ENCODE measurements at regions not wholly inside any gene's neighbourhood (a gene's known extent, or its start where the extent isn't known, plus 50 kb on each side); places are given as distances from the start of the nearest gene placed in this dataset.
"Not testable (repeated sequence)": the region's sequence is repeated elsewhere in the genome, so short reads cannot be mapped to it uniquely, and the experiment has no call there.

DNA sequence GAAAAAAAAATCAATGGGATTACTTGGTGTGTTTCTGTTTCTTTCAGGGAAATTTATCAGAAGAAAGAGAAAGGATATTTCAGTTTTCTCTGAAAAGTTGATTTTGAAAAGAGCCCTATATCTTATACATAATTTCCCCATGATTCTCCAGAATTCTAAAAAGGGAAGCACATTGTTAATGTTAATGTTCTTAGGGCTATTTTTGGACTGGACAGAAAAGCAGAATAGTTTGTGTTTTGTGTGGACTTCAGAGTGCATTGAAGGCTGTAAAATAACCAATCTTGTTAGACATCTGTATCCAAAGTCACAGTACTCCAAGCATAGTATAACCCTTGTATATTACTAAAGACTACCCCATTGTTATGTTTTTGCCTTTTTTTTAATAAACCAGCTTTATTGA lies 130.3 kb downstream of the SEPTIN7 start:
- TF ChIP-seq, protein P1, sequence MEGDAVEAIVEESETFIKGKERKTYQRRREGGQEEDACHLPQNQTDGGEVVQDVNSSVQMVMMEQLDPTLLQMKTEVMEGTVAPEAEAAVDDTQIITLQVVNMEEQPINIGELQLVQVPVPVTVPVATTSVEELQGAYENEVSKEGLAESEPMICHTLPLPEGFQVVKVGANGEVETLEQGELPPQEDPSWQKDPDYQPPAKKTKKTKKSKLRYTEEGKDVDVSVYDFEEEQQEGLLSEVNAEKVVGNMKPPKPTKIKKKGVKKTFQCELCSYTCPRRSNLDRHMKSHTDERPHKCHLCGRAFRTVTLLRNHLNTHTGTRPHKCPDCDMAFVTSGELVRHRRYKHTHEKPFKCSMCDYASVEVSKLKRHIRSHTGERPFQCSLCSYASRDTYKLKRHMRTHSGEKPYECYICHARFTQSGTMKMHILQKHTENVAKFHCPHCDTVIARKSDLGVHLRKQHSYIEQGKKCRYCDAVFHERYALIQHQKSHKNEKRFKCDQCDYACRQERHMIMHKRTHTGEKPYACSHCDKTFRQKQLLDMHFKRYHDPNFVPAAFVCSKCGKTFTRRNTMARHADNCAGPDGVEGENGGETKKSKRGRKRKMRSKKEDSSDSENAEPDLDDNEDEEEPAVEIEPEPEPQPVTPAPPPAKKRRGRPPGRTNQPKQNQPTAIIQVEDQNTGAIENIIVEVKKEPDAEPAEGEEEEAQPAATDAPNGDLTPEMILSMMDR (IDR thresholded peaks at IDR 0.05; ENCODE audit: low read depth, low read length): not testable (repeated sequence)
- not testable (repeated sequence) for TF ChIP-seq EZH2phosphoT487 (IDR thresholded peaks at IDR 0.05; ENCODE audit: low read depth)
